NOMO-1 (cell line): ENCODE measurements at regions not wholly inside any gene's neighbourhood (a gene's known extent, or its start where the extent isn't known, plus 50 kb on each side); places are given as distances from the start of the nearest gene placed in this dataset.
"Not testable (repeated sequence)": the region's sequence is repeated elsewhere in the genome, so short reads cannot be mapped to it uniquely, and the experiment has no call there.

ENCODE experiments used
- DNase-seq, 2 experiments: peaks; one replicate each; lab custom pipeline; 2025; ENCODE audit not compliant: unreplicated experiment in 2 of 2; lab: John Stamatoyannopoulos, UW

DNA sequence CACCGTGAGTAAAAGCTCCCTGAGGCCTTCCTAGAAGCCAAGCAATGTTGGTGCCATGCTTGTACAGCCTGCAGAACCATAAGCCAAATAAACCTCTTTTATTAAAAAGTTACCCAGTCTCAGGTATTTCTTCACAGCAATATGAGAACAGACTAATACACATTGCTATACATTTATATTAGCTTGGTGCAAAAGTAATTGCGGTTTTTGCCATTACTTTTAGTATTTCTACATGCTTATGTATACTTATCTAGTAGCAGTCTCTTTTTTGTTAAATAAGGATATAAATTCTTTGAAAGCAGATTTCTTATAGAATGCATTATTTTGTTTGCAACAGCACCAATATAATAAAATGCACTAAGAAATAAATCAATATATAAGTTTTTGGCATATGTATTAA, 619.6 kb downstream of the FSCB start:
- no peak for DNase-seq

GRCh38 chr14:43877351-43877960, 629.6 kb downstream of the FSCB start:
- DNase-seq, result no peak

DNA sequence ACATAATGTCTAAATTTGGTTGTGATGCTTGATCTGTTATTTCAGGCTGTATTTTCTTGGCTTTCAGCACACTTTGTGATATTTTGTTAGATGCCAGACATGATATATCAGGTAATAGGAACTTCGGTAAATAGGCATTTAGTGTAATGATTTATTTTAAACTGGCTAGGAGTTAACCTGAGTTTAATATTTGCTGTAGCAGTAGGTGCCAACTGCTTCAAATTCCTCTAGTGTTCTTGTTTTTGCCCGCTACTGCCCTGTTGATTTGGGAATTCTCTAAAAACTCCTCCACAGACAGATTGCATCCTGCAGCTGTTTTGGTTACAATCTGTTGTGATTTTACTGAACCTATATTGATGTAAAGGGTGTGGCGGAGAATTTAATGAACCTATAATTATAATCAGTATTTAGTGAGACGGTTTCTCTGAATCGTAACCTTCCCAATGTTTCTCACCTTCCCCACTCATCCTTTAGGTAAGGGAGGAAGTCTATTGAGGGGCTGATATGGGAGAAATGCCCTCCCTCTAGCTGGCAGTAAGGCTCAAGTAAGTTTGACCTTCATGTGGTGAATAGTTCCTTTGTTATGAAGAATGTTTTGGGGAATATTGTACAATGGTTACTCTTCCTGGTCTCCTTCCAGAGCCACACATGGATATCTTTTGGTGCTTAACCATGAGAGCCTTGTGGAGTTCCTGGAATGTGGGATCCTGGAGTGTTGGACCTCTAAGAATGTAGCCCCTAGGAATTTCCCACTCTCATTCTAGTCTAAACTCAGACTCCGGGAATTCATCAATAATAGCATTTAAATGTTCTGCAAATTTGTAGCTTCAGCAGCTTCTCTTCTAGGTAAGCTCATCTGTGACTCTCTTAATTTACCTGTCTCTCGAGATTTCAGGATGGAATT, 634.1 kb downstream of the FSCB start:
- no peak for DNase-seq

DNA sequence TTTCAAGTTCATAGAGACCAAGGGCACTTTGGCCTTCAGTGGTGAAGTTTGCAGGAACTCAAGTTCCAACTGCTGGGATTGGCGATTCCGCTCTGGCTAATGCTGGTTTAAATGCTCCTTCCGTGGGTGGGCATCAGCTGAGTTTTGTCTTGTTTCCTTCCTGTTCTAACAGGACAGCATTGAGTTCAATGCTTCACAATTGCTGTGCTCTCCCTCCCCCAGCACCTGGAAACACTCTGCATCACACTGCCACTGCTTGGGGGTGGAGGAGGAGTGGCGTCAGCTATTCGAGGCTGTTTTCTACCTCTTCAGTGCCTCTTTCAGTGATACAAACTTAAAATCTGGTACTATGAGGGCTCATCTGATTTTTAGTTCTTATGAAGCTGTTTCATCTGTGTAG, 634.9 kb downstream of the FSCB start:
- no peak for DNase-seq

- DNase-seq, result no peak
Observed at GRCh38 chr14:43858981-43859380, 648.1 kb downstream of the FSCB start.

DNA sequence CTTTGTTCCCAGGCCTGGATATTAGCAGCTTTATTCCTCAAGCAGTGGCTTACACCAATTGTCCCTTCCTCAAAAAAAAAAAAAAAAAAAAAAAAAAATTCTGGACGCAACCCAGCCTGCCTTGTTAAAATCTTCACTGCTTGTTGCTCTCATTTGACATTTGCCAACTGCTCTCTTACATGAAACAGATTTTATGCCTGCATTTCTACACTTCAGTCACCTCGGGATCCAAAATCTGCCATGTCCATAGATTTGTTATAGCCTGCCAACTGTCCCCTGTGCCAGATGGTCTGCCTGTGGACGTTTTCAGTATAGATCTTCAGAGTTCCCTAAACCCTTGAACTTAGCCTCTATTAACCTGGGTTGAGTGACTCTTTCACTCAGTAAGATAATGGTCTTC, 651.5 kb downstream of the FSCB start:
- no peak for DNase-seq

DNA sequence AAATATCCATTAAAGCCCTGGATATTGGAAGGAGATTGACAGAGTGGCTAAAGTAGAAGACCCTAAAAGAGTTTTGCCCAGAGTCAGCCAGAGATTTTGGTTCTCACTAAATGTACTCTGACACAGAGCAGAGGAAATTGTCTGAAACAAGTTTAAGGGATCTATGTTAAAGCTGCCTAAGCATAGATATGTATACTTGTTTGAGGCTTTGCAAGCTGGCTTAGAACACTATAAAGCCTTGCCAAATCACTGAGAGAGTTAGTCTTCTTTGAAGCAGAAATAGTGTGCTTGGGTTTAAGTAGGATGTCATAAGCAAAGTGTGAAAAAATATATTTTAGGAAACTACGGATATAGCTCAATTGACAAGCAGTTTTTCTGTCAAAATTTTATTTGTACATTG, 653.5 kb downstream of the FSCB start:
- DNase-seq, result no peak

DNA sequence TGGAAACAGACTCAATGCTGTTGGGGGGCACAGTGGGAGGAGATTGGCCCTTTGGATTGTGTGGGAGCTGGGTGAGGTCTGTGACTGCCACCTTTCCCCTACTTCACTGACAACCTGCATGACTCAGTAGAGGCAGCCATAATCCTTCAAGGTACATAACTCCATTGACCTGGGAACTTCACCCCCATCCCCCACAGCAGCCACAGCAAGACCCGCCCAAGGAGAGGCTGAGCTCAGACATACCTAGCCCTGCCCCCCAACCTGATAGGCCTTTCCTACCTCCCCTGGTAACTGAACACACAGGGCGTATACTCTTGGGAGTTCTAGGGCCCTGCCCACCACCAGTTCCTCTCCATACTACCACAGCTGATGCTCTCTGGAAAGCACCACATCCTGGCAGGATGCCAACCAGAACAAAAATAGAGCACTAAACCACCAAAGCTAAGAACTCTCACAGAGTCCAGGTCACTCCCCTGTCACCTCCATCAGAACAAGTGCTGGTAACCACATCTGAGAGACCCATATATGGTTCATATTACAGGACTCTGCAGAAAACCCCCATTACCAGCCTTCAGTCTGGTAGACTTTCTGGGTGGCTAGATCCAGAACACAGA, 703.9 kb downstream of the FSCB start:
- DNase-seq, result no peak

GRCh38 chr14:43795600-43796228, 711.4 kb downstream of the FSCB start:
- DNase-seq, result no peak

- DNase-seq, result no peak
Observed at GRCh38 chr14:43793579-43793978, 713.5 kb downstream of the FSCB start.

DNA sequence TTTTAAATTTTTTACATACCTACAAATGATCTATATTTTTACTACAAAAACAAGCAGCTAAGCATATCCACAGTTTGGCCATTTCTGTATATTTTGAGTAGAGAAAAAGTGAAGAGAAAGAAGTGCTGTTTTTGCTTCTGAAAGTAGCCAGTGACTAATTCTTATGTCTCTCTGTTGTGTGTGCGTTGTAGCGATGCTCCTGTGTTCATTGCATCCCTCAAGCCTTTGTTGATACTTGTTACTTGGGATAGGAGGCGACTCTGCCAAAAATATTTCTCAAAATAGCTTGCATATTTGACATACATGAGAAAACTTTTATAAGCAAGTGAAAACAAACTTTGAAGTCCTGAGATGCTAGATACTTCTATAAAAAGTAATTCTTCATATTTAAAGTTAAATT, 714.1 kb downstream of the FSCB start:
- no peak for DNase-seq

DNA sequence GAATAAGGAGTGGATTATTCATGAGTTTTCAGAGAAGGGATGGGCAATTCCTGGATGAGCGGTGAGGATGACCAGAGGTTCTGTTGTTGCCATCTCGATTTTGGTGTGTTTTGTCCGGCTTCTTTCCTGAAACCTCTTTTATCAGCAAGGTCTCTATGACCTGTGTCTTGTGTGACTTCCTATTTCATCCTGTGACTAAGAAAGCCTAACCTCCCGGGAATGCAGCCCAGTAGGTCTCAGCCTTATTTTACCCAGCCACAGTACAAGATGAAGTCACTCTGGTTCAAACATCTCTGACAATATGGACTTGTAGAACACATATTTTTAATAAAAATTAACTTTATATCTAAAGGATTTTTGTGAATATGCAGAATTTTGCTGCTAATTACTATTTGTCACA, 716.4 kb downstream of the FSCB start:
- DNase-seq, result no peak

DNA sequence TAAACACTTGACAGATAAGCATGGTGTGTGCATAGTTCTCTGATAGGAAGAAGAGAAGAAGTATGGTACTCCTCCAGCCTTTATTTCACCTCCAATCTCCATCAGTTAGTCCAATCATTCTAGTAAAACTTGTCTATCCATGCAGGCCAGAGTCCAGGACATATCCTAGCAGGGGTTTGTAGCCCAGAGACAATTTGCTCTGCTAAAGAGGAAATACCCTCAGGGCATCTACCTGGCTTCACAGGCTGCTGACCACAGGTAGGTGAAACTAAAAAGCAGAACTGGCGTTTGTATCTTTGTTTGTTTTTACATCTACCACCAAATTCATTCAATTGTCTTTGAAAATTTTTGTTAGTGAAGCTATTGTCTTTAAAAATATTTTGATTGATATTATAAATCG, 717.6 kb downstream of the FSCB start:
- no peak for DNase-seq

- no peak for DNase-seq
Observed at GRCh38 chr14:43786066-43786762, 720.9 kb downstream of the FSCB start.

DNA sequence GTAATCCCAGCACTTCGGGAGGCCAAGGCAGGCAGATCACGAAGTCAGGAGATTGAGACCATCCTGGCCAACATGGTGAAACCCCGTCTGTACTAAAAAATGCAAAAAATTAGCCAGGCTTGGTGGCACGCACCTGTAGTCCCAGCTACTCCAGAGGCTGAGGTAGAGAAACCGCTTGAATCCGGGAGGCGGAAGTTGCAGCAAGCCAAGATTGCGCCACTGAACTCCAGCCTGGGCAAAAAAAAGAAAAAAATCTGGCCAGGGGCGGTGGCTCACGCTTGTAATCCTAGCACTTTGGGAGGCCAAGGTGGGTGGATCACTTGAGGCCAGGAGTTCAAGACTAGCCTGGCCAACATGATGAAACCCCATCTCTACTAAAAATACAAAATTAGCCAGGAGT, 722.7 kb downstream of the FSCB start:
- DNase-seq, result not testable (repeated sequence)

DNA sequence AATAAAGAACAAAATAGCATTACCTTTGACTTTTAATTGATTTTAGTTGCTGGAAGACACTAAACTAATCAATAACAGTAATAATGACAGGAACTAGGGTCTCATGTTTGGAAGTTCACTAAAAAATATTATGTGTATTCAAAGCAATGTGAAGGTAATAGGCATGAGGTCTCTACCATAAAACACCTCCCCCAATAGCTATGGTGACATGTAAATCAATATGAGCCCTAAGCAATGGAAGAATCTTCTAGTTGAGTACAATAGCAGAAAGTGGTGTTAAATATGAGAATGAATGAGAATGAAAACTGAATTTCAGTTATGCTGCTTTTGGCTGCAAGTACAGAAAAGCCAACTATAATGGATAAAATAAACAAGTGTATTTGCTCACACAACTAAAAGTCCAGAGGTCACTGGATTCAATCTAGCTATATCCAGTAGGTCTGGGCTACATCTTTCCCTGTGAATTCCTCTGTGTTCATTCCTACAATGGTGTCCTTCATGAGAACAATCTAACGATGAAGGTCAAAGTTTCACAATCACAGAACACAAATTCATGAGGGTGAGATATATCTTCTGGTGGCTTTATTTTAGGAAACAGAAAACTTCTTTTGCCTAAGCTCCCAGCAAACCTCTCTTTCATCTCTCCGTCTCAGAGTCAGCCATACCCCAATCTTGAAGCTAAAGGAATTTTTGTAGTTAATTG, 728.0 kb downstream of the FSCB start:
- DNase-seq, result no peak

GRCh38 chr14:43778570-43778936, 728.5 kb downstream of the FSCB start:
- DNase-seq, result no peak

- no peak for DNase-seq
Observed at GRCh38 chr14:43765474-43765873, 741.6 kb downstream of the FSCB start.

DNA sequence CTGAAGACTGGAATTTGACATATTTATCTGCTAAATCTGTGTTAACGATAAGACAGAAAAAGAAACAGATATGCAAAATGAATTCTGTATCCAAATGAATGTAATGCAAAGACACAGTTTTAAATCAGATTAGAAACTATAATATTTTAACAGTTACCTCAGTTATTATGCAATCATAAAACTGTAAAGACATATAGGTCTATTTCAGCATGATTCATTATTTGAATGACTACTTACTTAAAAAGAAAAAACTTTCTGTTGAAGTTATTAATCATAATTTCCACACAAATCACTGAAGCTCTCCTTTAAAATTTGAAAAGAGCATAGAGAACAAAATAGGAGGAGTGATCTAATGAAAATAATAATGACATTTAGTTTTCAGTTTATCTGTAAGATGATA, 742.6 kb downstream of the FSCB start:
- no peak for DNase-seq

GRCh38 chr14:43755707-43756106, 751.4 kb downstream of the FSCB start:
- DNase-seq, result no peak
